ENCODE measurements at regions not wholly inside any gene's neighbourhood (a gene's known extent, or its start where the extent isn't known, plus 50 kb on each side); places are given as distances from the start of the nearest gene placed in this dataset.

DNA sequence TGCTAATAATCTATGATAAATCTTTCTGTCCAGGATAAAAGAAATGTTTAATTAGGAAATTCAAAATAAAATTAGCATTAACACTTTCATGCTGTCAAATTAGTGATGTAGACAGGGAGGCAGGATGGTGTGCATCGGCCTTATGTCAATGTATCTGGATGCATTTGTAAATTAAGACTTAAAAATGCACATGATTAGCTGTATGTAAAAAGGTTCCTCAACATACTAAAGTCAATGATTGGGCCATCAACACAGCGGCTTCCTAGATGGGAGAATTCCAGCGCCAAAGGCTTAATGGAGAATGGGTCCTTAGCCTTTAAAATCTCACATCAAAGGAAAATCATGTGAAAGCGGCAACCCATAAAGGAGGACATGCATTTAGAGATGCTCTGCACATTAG, 77.5 kb upstream of the ZEB2 start:
- no peak for FAIRE-seq
- TF ChIP-seq, protein P1, sequence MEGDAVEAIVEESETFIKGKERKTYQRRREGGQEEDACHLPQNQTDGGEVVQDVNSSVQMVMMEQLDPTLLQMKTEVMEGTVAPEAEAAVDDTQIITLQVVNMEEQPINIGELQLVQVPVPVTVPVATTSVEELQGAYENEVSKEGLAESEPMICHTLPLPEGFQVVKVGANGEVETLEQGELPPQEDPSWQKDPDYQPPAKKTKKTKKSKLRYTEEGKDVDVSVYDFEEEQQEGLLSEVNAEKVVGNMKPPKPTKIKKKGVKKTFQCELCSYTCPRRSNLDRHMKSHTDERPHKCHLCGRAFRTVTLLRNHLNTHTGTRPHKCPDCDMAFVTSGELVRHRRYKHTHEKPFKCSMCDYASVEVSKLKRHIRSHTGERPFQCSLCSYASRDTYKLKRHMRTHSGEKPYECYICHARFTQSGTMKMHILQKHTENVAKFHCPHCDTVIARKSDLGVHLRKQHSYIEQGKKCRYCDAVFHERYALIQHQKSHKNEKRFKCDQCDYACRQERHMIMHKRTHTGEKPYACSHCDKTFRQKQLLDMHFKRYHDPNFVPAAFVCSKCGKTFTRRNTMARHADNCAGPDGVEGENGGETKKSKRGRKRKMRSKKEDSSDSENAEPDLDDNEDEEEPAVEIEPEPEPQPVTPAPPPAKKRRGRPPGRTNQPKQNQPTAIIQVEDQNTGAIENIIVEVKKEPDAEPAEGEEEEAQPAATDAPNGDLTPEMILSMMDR (IDR thresholded peaks at IDR 0.05; ENCODE audit: insufficient read depth, low read length, severe bottlenecking) = no peak
- H3K27me3 ChIP-seq (ENCODE audit: control insufficient read depth, insufficient read depth, low read length) = no peaks in the 10 kb centered on the region
- no peaks in the 10 kb centered on the region for H3K36me3 ChIP-seq (ENCODE audit: control insufficient read depth, insufficient read depth, low read length)
- no peak for DNase-seq (ENCODE audit: low read depth)
- H3K4me3 ChIP-seq (ENCODE audit: low read depth, low read length) = no peak overlapping the region

DNA sequence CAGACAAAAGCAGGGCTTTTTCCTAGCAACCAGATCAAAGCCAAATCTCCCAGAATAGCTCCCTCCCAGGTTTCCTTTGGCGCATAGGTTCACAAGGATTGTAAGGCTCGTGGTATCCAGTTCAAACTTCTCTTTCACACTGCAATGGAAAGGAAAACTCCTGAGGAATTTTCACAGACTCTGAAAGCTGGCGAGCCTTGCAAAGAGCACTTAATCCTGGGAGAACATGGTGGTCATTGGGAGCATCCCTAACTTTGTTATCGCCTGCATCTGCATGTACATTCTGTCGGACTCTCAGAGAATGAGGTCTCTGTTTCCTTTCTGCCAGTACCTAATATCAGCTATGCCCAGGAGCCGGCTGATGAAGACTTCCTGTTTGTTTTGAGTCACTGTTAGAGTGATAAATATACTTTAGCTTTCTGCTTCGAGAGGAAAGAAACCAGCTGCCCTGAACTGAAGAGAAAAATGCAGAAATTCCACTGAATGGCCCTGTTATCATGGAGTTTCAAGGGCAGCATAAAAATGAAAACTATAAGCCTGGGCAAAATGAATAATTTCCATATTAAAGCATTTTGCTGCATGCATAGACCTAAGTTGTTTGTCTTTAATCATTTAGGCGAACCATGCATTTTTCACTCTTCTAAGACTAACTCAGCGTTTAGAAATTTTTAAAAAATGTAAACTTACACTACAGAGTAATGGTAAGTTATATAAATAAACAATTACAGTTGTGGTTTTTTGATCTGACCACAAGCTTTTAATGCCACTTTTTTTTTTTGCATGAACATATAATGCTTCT, 76.4 kb upstream of the ZEB2 start:
- no peak for FAIRE-seq

DNA sequence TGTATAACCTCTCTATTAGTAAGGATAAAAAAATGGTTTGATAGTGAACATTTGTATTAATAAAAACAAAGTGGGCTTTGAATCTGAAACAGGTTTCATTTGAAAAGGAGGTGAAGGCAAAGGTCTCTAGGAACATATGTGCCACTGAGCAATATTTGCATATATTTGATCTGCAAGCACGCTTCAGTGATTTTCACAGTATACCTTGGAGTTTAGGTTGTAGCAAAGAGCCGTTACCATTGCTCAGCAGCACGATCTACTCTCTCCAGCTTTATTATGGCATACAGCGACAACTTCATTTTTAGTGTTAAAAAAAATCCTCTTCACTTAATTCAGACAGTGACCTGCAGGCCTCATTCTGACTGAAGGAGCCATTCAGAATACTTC, 75.8 kb upstream of the ZEB2 start:
- Histone ChIP-seq H3K27me3 (ENCODE audit: control insufficient read depth, insufficient read depth, low read length) (no peaks in the 10 kb centered on the region), H3K4me3 (ENCODE audit: low read depth, low read length) (no peak overlapping the region), H3K36me3 (ENCODE audit: control insufficient read depth, insufficient read depth, low read length) (no peaks in the 10 kb centered on the region)
- FAIRE-seq (no peak), DNase-seq (ENCODE audit: low read depth) (no peak)
- TF ChIP-seq, protein P1 (IDR thresholded peaks at IDR 0.05; ENCODE audit: insufficient read depth, low read length, severe bottlenecking) = no peak

More for the DNA sequence above, 76.4 kb upstream of the ZEB2 start:
- H3K27me3 ChIP-seq (ENCODE audit: control insufficient read depth, insufficient read depth, low read length) = no peaks in the 10 kb centered on the region
- DNase-seq (ENCODE audit: low read depth) = peak; percentile 76
- TF ChIP-seq, protein P1 (IDR thresholded peaks at IDR 0.05; ENCODE audit: insufficient read depth, low read length, severe bottlenecking) = no peak
- H3K36me3 ChIP-seq (ENCODE audit: control insufficient read depth, insufficient read depth, low read length) = no peaks in the 10 kb centered on the region
- no peak overlapping the region for H3K4me3 ChIP-seq (ENCODE audit: low read depth, low read length)

DNA sequence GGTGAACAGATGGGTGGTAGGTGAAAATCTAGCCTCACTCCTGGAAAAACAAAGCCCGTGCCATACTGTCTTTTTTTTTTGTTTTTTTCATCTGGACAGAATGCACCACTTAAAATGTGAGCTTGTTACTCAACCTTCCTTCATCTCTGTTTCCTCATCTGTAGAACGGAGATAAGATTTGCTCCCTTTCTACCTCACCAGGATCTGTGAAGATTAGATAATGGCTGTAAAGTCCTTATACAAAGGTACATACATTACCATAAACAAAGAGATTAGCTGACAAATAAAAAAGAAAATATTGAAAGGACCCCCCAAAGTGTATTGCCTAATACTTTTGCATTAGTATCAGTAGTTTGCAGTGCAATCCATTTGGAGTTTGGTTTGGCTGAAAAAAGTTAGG, 75.4 kb upstream of the ZEB2 start:
- TF ChIP-seq, protein P1 (IDR thresholded peaks at IDR 0.05; ENCODE audit: insufficient read depth, low read length, severe bottlenecking) = no peak
- DNase-seq (ENCODE audit: low read depth) = no peak

DNA sequence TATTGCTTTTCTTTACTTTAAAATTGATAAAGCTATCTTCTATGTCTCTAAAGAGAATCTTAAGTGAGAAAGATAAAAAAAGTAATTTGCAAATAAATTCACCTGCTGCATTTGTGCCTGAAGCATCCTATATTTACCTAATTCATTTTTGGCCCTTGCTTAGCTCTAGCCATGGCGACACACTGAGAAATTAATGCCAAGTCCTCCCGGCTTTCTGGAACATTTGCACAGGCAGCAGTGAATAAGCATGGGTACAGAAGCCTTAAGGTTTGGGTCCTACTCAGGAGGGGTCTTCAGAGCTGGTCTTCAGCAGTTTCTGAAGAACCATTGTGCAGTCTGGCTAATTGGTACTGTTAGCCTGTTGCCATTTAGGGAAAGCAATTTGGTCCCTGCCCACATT, 73.9 kb upstream of the ZEB2 start:
- DNase-seq (ENCODE audit: low read depth) = no peak
- Histone ChIP-seq H3K4me3 (ENCODE audit: low read depth, low read length) (no peak overlapping the region), H3K36me3 (ENCODE audit: control insufficient read depth, insufficient read depth, low read length) (no peaks in the 10 kb centered on the region), H3K27me3 (ENCODE audit: control insufficient read depth, insufficient read depth, low read length) (no peaks in the 10 kb centered on the region)
- TF ChIP-seq, protein P1 (IDR thresholded peaks at IDR 0.05; ENCODE audit: insufficient read depth, low read length, severe bottlenecking) = no peak
- peak; percentile 28 for FAIRE-seq

More for the DNA sequence above, 75.4 kb upstream of the ZEB2 start:
- H3K4me3 ChIP-seq (ENCODE audit: low read depth, low read length) = no peak overlapping the region
- FAIRE-seq = no peak
- H3K27me3 ChIP-seq (ENCODE audit: control insufficient read depth, insufficient read depth, low read length) = no peaks in the 10 kb centered on the region
- H3K36me3 ChIP-seq (ENCODE audit: control insufficient read depth, insufficient read depth, low read length) = no peaks in the 10 kb centered on the region

All from bronchial epithelial cell (primary cell).